T-helper 2 cell (primary cell): ENCODE measurements at regions not wholly inside any gene's neighbourhood (a gene's known extent, or its start where the extent isn't known, plus 50 kb on each side); places are given as distances from the start of the nearest gene placed in this dataset.
A peak's percentile ranks its signal among the peaks of the same experiment; 100 is the strongest.

Experiments used
- DNase-seq, 5 experiments: peaks; one replicate each; pipeline versions ENCODE4 v3.0.0 to v3.0.0-alpha.2; 2012 to 2022

DNA sequence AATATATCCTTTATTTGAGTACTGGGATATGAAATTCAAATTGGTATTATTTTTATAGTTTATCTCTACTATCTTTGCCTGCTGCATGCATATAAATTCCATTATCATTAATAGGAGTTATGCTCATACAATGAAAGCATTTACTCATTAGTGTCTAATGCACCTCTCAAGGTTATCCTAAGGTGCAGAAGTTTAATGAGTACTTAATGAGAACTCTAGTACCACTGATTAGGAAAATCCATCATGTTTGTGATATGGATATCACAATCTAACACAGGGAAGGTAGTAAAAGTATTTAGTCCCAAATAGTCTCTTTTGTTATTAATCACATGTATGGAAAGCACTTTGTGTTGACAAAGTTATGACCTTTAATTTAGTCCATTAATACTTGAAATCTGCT, 77.2 kb upstream of the SLC10A2 start:
- DNase-seq: no peak

- no peak for DNase-seq
Measured at GRCh38 chr13:103142151-103142550, 75.9 kb upstream of the SLC10A2 start.

- DNase-seq: peak in 1 of 5 experiments; percentile 3
Measured at GRCh38 chr13:103140001-103140671, 73.9 kb upstream of the SLC10A2 start.

GRCh38 chr13:103134271-103134670, 68.1 kb upstream of the SLC10A2 start:
- DNase-seq: no peak

DNA sequence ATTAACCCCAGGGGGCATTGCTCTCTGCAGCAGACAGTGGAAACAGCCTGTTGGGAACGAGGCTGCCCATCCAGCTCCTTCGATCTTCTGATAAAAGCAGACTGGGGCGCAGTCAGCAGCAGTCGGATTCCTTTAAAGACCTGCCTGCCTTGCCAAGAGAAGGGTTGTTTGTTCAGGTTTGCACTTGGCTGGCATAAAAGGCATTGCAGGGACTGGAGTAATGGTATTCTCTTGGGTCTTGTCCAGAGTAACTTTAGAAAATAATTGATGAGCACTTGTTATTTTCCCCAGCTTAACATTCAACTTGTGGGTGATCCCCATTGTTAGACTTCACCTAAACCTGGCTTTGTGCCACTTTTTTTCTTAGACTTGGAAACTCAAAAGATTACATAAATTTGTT, 67.3 kb upstream of the SLC10A2 start:
- DNase-seq: no peak

DNA sequence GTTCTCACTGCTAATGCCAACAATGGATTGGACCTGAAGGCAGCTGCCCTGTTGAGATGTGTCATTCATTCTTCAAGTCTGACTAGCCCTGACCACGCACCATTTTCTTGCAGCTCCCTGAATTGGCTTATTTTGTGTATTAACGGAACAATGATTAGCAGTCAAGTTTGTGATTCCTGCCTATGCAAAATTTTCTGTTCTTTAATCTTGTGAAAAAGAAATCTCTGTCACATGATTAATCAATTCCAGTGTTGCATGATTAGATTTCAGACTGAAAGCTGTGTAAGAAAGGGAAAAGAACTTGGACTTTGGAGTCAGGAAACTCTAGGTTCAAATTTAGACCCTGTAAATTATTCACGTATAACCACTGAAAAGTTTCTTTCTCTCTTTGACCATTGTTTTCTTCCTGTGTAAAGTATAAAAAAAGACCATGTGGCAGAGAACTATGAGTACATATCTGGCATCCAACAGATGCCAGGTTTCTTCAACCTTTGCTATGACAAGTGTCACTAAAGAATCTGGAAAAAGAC, 64.5 kb upstream of the SLC10A2 start:
- no peak for DNase-seq

GRCh38 chr13:103130146-103130545, 63.9 kb upstream of the SLC10A2 start:
- DNase-seq: no peak
